Stimulated activated CD4-positive, alpha-beta T cell treated with anti-CD3 and anti-CD28 coated beads, Interleukin-15, amount 100 ng/mL, for 48 hours (primary cell): ENCODE measurements at regions not wholly inside any gene's neighbourhood (a gene's known extent, or its start where the extent isn't known, plus 50 kb on each side); places are given as distances from the start of the nearest gene placed in this dataset.
"Not testable (repeated sequence)": the region's sequence is repeated elsewhere in the genome, so short reads cannot be mapped to it uniquely, and the experiment has no call there.

Experiments used
- DNase-seq, 2 donors: peaks; one replicate each; pipeline ENCODE4 v3.0.0-alpha.2; 2020; ENCODE audit warnings: low read depth in 2 of 2

- no peak for DNase-seq
Measured at GRCh38 chr5:67647772-67648171, 451.2 kb upstream of the CD180 start.

GRCh38 chr5:67644221-67644920 lies 447.8 kb upstream of the CD180 start:
- no peak for DNase-seq

GRCh38 chr5:67643536-67643935 lies 446.9 kb upstream of the CD180 start:
- DNase-seq = no peak

GRCh38 chr5:67639976-67640375 lies 443.4 kb upstream of the CD180 start:
- no peak for DNase-seq

GRCh38 chr5:67639313-67639712 lies 442.7 kb upstream of the CD180 start:
- DNase-seq = no peak

- no peak for DNase-seq
Measured at GRCh38 chr5:67636850-67637524, 440.4 kb upstream of the CD180 start.

GRCh38 chr5:67636091-67636490 lies 439.5 kb upstream of the CD180 start:
- no peak for DNase-seq

GRCh38 chr5:67627079-67627478 lies 430.5 kb upstream of the CD180 start:
- not testable (repeated sequence) for DNase-seq

- DNase-seq = no peak
Measured at GRCh38 chr5:67623078-67623477, 426.5 kb upstream of the CD180 start.

GRCh38 chr5:67620424-67621397 lies 424.1 kb upstream of the CD180 start:
- DNase-seq = no peak

GRCh38 chr5:67619636-67620035 lies 423.0 kb upstream of the CD180 start:
- DNase-seq = no peak

- no peak for DNase-seq
Measured at GRCh38 chr5:67619235-67619634, 422.6 kb upstream of the CD180 start.

GRCh38 chr5:67617051-67617450 lies 420.5 kb upstream of the CD180 start:
- DNase-seq = no peak

GRCh38 chr5:67612961-67613360 lies 416.4 kb upstream of the CD180 start:
- no peak for DNase-seq

GRCh38 chr5:67610186-67610912 lies 413.8 kb upstream of the CD180 start:
- DNase-seq = no peak

- no peak for DNase-seq
Measured at GRCh38 chr5:67607958-67608357, 411.4 kb upstream of the CD180 start.

GRCh38 chr5:67606586-67606947 lies 410.0 kb upstream of the CD180 start:
- DNase-seq = no peak

GRCh38 chr5:67605730-67606585 lies 409.4 kb upstream of the CD180 start:
- DNase-seq = no peak

- DNase-seq = no peak
Measured at GRCh38 chr5:67591491-67591890, 394.9 kb upstream of the CD180 start.

- no peak for DNase-seq
Measured at GRCh38 chr5:67588389-67588788, 391.8 kb upstream of the CD180 start.

- DNase-seq = no peak
Measured at GRCh38 chr5:67581203-67581602, 384.6 kb upstream of the CD180 start.
